ENCODE measurements at regions not wholly inside any gene's neighbourhood (a gene's known extent, or its start where the extent isn't known, plus 50 kb on each side); places are given as distances from the start of the nearest gene placed in this dataset.

DNA sequence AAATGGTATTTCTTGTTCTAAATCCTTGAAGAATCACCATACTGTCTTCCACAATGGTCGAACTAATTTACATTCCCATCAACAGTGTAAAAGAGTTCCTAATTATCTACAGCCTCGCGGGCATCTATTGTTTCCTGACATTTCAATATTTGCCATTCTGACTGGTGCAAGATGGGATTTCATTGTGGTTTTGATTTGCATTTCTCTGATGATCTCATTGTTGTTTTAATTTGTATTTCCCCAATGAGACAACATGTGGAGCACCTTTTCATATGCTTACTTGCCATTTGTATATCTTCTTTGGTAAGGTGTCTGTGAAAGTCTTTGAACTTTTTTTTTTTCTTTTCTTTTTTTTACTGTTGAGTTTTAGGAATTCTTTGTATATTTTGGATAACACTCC, 473.6 kb downstream of the KCTD16 start:
- TF ChIP-seq, protein P1, sequence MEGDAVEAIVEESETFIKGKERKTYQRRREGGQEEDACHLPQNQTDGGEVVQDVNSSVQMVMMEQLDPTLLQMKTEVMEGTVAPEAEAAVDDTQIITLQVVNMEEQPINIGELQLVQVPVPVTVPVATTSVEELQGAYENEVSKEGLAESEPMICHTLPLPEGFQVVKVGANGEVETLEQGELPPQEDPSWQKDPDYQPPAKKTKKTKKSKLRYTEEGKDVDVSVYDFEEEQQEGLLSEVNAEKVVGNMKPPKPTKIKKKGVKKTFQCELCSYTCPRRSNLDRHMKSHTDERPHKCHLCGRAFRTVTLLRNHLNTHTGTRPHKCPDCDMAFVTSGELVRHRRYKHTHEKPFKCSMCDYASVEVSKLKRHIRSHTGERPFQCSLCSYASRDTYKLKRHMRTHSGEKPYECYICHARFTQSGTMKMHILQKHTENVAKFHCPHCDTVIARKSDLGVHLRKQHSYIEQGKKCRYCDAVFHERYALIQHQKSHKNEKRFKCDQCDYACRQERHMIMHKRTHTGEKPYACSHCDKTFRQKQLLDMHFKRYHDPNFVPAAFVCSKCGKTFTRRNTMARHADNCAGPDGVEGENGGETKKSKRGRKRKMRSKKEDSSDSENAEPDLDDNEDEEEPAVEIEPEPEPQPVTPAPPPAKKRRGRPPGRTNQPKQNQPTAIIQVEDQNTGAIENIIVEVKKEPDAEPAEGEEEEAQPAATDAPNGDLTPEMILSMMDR (IDR thresholded peaks at IDR 0.05) = no peak

GRCh38 chr5:144638787-144639186, 468.1 kb downstream of the KCTD16 start:
- TF ChIP-seq, protein P1 (IDR thresholded peaks at IDR 0.05) = no peak

DNA sequence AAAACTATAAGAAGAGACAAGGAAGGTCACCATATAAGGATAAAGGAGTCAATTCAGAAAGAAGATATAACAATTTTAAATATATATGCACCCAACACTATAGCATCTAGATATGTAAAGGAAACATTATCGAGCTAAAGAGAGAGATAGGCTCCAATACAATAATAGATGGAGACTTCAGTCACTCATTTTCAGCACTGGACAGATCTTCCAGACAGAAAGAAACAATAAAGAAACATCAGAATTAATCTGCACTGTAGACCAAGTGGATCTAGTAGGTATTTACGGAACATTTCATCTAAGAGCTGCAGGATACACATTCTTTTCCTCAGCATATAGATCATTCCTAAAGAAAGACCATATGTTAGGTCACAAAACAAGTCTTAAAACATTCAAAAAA, 463.5 kb downstream of the KCTD16 start:
- TF ChIP-seq, protein P1 (IDR thresholded peaks at IDR 0.05) = no peak

DNA sequence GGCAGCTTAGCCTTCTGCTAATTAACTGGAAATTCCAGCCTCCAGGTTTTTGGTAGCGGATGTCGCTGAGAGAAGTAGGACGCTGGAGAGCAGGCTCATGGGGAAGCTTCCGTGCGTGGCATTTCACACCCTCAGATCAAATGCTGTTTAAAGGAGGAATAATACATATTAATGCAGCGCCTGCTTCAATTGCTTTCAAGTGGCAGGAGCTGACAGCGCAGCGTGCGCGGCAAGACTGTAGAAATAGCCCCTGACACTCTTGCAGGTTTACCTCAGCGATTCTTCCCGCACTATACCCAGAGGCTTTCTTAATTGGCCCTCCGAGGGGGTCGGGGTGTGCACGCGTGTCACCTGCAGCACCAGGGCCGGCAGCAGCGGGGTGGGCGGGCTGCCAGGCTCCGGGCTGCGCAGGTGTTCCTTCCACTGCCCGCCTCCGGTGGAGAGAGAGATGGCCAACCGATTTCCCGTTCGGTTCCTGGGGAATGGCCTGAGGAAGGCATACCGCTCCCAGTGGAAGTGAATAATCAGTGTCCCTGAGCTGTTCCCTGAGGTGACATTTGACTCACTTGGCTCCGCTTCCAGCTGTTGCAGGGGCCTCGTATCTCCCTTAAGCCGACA, 427.9 kb downstream of the KCTD16 start:
- TF ChIP-seq, protein P1 (IDR thresholded peaks at IDR 0.05) = no peak

DNA sequence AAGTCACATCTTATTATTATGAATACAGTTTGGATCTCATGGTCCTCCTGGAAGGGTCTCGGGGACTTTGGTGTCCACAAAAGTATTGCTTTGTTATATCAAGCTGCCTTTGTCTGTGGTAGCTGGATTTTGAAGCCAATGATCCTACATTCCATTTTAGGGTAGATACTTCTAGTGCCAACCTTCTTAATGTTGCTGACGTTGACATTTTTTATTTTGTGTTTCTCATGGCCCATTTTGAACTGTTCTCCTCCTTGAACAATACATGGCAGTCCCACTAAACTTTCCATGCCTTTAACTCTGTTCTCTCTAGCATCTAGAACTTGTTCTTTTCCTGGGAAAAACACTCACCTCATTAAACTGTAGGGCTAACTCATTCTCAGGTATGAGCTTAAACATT, 425.8 kb downstream of the KCTD16 start:
- TF ChIP-seq, protein P1 (IDR thresholded peaks at IDR 0.05) = no peak

DNA sequence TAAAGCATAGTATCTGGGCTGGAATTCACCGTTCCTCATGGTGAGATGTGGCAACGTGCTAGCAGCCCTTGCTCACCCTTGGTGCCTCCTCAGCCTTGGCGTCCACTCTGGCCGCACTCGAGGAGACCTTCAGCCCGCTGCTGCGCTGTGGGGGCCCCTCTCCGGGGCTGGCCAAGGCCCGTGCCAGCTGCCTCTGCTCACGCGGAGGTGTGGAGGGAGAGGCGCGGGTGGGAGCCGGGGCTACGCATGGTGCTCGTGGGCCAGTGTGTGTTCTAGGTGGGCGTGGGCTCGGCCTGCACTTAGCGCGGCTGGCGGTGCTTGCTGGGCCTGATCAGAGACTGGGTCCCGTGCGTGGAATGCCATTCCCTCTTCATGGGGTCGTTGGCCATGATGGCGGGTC, 424.2 kb downstream of the KCTD16 start:
- TF ChIP-seq, protein P1 (IDR thresholded peaks at IDR 0.05) = no peak

DNA sequence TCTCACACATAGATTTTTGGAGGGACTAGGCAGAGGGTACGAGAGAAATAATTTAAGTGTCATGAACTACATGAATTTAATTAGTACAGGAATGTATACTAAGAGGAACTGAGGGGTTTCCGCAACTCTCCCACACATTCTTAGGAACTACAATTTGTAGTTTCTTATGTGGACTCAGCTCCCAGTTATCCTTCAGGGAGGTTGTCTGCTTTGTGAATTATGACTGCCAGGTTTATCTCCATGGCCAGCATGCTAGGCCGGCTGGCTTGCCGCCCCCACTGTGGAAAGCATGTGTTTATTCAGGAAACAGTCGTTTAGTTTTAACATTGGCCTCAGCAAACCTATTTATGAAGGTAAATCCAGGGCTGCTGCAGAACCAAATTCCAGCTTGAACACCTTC, 415.0 kb downstream of the KCTD16 start:
- TF ChIP-seq, protein P1 (IDR thresholded peaks at IDR 0.05) = no peak

Data from LNCAP (cell line).